HCT116 (cell line): ENCODE measurements at regions not wholly inside any gene's neighbourhood (a gene's known extent, or its start where the extent isn't known, plus 50 kb on each side); places are given as distances from the start of the nearest gene placed in this dataset.

ENCODE experiments used
- ATAC-seq: fragments of 200-7000 bp; cut with Tn5 transposase; 2 replicates; pipeline ENCODE4 v1.9.1; 2020; ENCODE audit warnings: mild to moderate bottlenecking, moderate library complexity
- BruUV-seq: library from RNA; stranded (reverse); fragments of 400-500 nt; replicated peaks from 2 replicates; lab custom pipeline; 2021; lab: Mats Ljungman, UMichigan
- CTCF ChIA-PET: fragments of 300-600 bp; sonication (Branson Sonifier 250); formaldehyde crosslinking; loops from one replicate; lab custom pipeline; 2021; ENCODE audit warnings: antibody characterized with exemption; lab: Charles Lee
- POLR2A ChIA-PET: fragments of 300-600, 350-600 bp; sonication (Branson Sonifier 250); formaldehyde crosslinking; loops from one replicate; lab custom pipeline; 2021; ENCODE audit warnings: antibody characterized with exemption; lab: Charles Lee
- RAD21 ChIA-PET, 2 experiments: fragments of 300-600 bp; sonication (Branson Sonifier 250); formaldehyde crosslinking; loops; one replicate each; lab custom pipeline; 2023; ENCODE audit warnings: low total read pairs in 2 of 2; ENCODE audit not compliant: uncharacterized antibody in 2 of 2, unreplicated experiment in 2 of 2, low non-redundant PET in 1 of 2; lab: Charles Lee
- DNase-seq: peaks from one replicate; pipeline ENCODE4 v3.0.0-alpha.2; 2010; ENCODE audit warnings: low read depth, low spot score
- H2AFZ ChIP-seq: fragments of 200-600 bp; shearing (Covaris generic), sonication (generic); 2 replicates; pipeline ENCODE4 v1.6.1; 2017; ENCODE audit warnings: low read depth, mixed run types, mixed read lengths, antibody characterized with exemption, low read length; ENCODE audit not compliant: poor library complexity, severe bottlenecking
- H3K27ac ChIP-seq: 2 replicates; pipeline ENCODE4 v1.5.1; 2012; ENCODE audit warnings: low read depth, low read length
- H3K27me3 ChIP-seq: fragments of 200-600 bp; sonication (generic); 2 replicates; pipeline ENCODE4 v1.6.1; 2016; ENCODE audit warnings: mixed run types, low read length, mixed read lengths; ENCODE audit not compliant: insufficient read depth
- H3K36me3 ChIP-seq, 2 experiments: fragments of 200-500 bp in 1 of 2; fragments of 200-600 bp in 1 of 2; sonication (Bioruptor generic) in 1 of 2; sonication (generic) in 1 of 2; 2 replicates each; pipeline versions ENCODE4 v1.5.1 to v1.6.1; 2014 to 2016; ENCODE audit warnings: low read length in 2 of 2, inconsistent platforms in 1 of 2, mixed read lengths in 1 of 2, mixed run types in 1 of 2; ENCODE audit not compliant: insufficient read depth in 2 of 2, control insufficient read depth in 1 of 2
- H3K4me1 ChIP-seq, 2 experiments: fragments of 200-600 bp in 1 of 2; sonication (generic) in 1 of 2; 2 replicates each; pipeline versions ENCODE4 v1.5.1 to v1.6.1; 2012 to 2017; ENCODE audit warnings: low read length in 2 of 2, inconsistent platforms in 1 of 2, mild to moderate bottlenecking in 1 of 2, mixed read lengths in 1 of 2, mixed run types in 1 of 2, moderate library complexity in 1 of 2; ENCODE audit not compliant: insufficient read depth in 2 of 2, control insufficient read depth in 1 of 2
- H3K4me2 ChIP-seq: fragments of 200-600 bp; sonication (generic); 2 replicates; pipeline ENCODE4 v1.6.1; 2017; ENCODE audit warnings: mixed run types, low read length, mixed read lengths
- H3K4me3 ChIP-seq, 2 experiments: fragments of 200-600 bp in 1 of 2; sonication (generic) in 1 of 2; replicated peaks in 1 of 2; 2 replicates each; pipeline ENCODE4 v1.5.1; 2011 to 2016; ENCODE audit warnings: low read length in 2 of 2, control low read depth in 1 of 2, low read depth in 1 of 2, mild to moderate bottlenecking in 1 of 2, mixed read lengths in 1 of 2, mixed run types in 1 of 2
- H3K79me2 ChIP-seq: fragments of 200-600 bp; sonication (generic); 2 replicates; pipeline ENCODE4 v1.6.1; 2017; ENCODE audit warnings: mild to moderate bottlenecking, mixed run types, low read length, moderate library complexity, mixed read lengths; ENCODE audit not compliant: insufficient read depth
- H3K9ac ChIP-seq: fragments of 200-600 bp; sonication (generic); 2 replicates; pipeline ENCODE4 v1.6.1; 2016; ENCODE audit warnings: low read length, mixed read lengths
- H3K9me2 ChIP-seq: fragments of 200-600 bp; sonication (generic), shearing (Covaris generic); 2 replicates; pipeline ENCODE4 v1.6.1; 2017; ENCODE audit warnings: mixed run types, mild to moderate bottlenecking, moderate library complexity; ENCODE audit not compliant: insufficient read depth
- H3K9me3 ChIP-seq, 2 experiments: fragments of 200-500 bp in 1 of 2; fragments of 200-600 bp in 1 of 2; sonication (Bioruptor generic) in 1 of 2; sonication (generic) in 1 of 2; 2 replicates each; pipeline ENCODE4 v1.6.1; 2014 to 2017; ENCODE audit warnings: low read length in 2 of 2, mixed read lengths in 2 of 2, inconsistent platforms in 1 of 2, low read depth in 1 of 2, mild to moderate bottlenecking in 1 of 2, mixed run types in 1 of 2, moderate library complexity in 1 of 2; ENCODE audit not compliant: control insufficient read depth in 1 of 2, insufficient read depth in 1 of 2
- H4K20me1 ChIP-seq: fragments of 200-600 bp; sonication (generic), shearing (Covaris generic); 2 replicates; pipeline ENCODE4 v1.6.1; 2017; ENCODE audit warnings: mixed run types, mild to moderate bottlenecking, moderate library complexity; ENCODE audit not compliant: insufficient read depth
- ATF3 ChIP-seq: IDR thresholded peaks from 2 replicates; pipeline ENCODE4 v1.6.1; 2012
- CTCF ChIP-seq, 3 experiments: fragments of 200-600 bp in 1 of 3; sonication (generic) in 1 of 3; IDR thresholded peaks in 2 of 3; conservative IDR thresholded peaks in 1 of 3; 2 replicates each; pipeline ENCODE4 v1.5.1; 2012 to 2017; ENCODE audit warnings: low read depth in 2 of 3, low read length in 2 of 3, antibody characterized with exemption in 1 of 3, borderline replicate concordance in 1 of 3, control low read depth in 1 of 3, mild to moderate bottlenecking in 1 of 3, mixed read lengths in 1 of 3, mixed run types in 1 of 3, moderate library complexity in 1 of 3; ENCODE audit not compliant: insufficient read depth in 1 of 3
- FOSL1 ChIP-seq: IDR thresholded peaks from 2 replicates; pipeline ENCODE4 v1.6.1; 2012; ENCODE audit warnings: low read depth
- JUND ChIP-seq: IDR thresholded peaks from 2 replicates; pipeline ENCODE4 v1.6.1; 2012
- MAX ChIP-seq: IDR thresholded peaks from 2 replicates; pipeline ENCODE4 v1.6.1; 2012
- POLR2A ChIP-seq: IDR thresholded peaks from 2 replicates; pipeline ENCODE4 v1.7.0; 2011; ENCODE audit warnings: borderline replicate concordance; ENCODE audit not compliant: insufficient read depth, insufficient read length; ENCODE audit errors: extremely low read depth
- POLR2AphosphoS5 ChIP-seq: IDR thresholded peaks from 2 replicates; pipeline ENCODE4 v1.6.1; 2011; ENCODE audit warnings: mild to moderate bottlenecking, low read depth, low read length, moderate library complexity
- SIN3A ChIP-seq: IDR thresholded peaks from 2 replicates; pipeline ENCODE4 v1.6.1; 2012; ENCODE audit warnings: low read depth
- SP1 ChIP-seq: IDR thresholded peaks from 2 replicates; pipeline ENCODE4 v1.6.1; 2012; ENCODE audit warnings: low read depth
- SRF ChIP-seq: IDR thresholded peaks from 2 replicates; pipeline ENCODE4 v1.6.1; 2012; ENCODE audit warnings: low read depth
- TCF7L2 ChIP-seq: IDR thresholded peaks from 2 replicates; pipeline ENCODE4 v1.7.0; 2011; ENCODE audit warnings: borderline replicate concordance, inconsistent platforms; ENCODE audit not compliant: insufficient read depth, insufficient read length; ENCODE audit errors: extremely low read depth
- YY1 ChIP-seq: IDR thresholded peaks from 2 replicates; pipeline ENCODE4 v1.6.1; 2011; ENCODE audit warnings: low read length, low read depth, moderate library complexity, mild to moderate bottlenecking; ENCODE audit not compliant: insufficient replicate concordance; ENCODE audit errors: extremely low read depth
- ZFX ChIP-seq: fragments of 450-650 bp; IDR thresholded peaks from 2 replicates; pipeline ENCODE4 v1.6.1; 2017
- ZNF274 ChIP-seq: fragments of 200-500 bp; sonication (Bioruptor generic); IDR thresholded peaks from 2 replicates; pipeline ENCODE4 v1.6.1; 2014; ENCODE audit warnings: mild to moderate bottlenecking, low read depth, low read length, inconsistent platforms
- intact Hi-C: fragments of 100-400 bp; cut with micrococcal nuclease; formaldehyde crosslinking; loops from 2 replicates; pipeline ENCODE4 v1.10.0; 2022

- ChIA-PET RAD21 (no interaction called here), POLR2A (no interaction called here), CTCF (no interaction called here)
- no peaks in the 10 kb centered on the region for H3K79me2 ChIP-seq
- no peaks in the 10 kb centered on the region for H3K36me3 ChIP-seq
- intact Hi-C loops: no loop called here
- no peaks in the 10 kb centered on the region for H4K20me1 ChIP-seq
- no peaks in the 10 kb centered on the region for H3K4me1 ChIP-seq
- no peak for ATAC-seq
- no peak overlapping the region for H3K4me3 ChIP-seq
- peaks cover 7% of the 10 kb centered on the region; the same call in 1 of the 2 replicates for H3K27me3 ChIP-seq
- no peaks in the 10 kb centered on the region for H3K9me3 ChIP-seq
- no peak for TF ChIP-seq TCF7L2
- TF ChIP-seq SRF: no peak
- H3K27ac ChIP-seq: no peak overlapping the region
- no peak overlapping the region for H2AFZ ChIP-seq
- no peak overlapping the region for H3K4me2 ChIP-seq
- H3K9me2 ChIP-seq: no peaks in the 10 kb centered on the region
- DNase-seq: no peak
- no peak overlapping the region for H3K9ac ChIP-seq
- BruUV-seq: no TSS peak
These were observed 607.9 kb downstream of the KCTD16 start for GRCh38 chr5:144778561-144778960.

- CTCF ChIA-PET: no interaction called here
- Histone ChIP-seq H3K27ac (no peak overlapping the region), H3K4me2 (no peak overlapping the region), H3K9me2 (no peaks in the 10 kb centered on the region), H3K79me2 (no peaks in the 10 kb centered on the region), H3K4me3 (no peak overlapping the region), H3K9ac (no peak overlapping the region), H3K9me3 (no peaks in the 10 kb centered on the region), H3K4me1 (no peaks in the 10 kb centered on the region), H3K36me3 (no peaks in the 10 kb centered on the region), H2AFZ (no peak overlapping the region), H4K20me1 (no peaks in the 10 kb centered on the region; the same call in 1 of the 2 replicates), H3K27me3 (no peaks in the 10 kb centered on the region)
- POLR2A ChIA-PET: no interaction called here
- TF ChIP-seq YY1 (no peak), SIN3A (no peak), ATF3 (no peak), CTCF (IDR thresholded peaks at IDR 0.05 in 2 of 3, conservative IDR thresholded peaks at IDR 0.05 in 1 of 3; ENCODE audit: borderline replicate concordance in 1 of 3, insufficient read depth in 1 of 3, low read depth in 2 of 3, low read length in 2 of 3) (no peak), FOSL1 (no peak), SP1 (no peak), MAX (no peak), JUND (no peak), TCF7L2 (no peak), POLR2AphosphoS5 (no peak), ZNF274 (no peak), POLR2A (no peak), ZFX (no peak)
- DNase-seq (no peak), ATAC-seq (no peak)
- RAD21 ChIA-PET: no interaction called here
- no TSS peak for BruUV-seq
- intact Hi-C loops: no loop called here
These were observed 603.5 kb downstream of the KCTD16 start for GRCh38 chr5:144774197-144774596.
